Erythroblast (primary cell): ENCODE measurements at regions not wholly inside any gene's neighbourhood (a gene's known extent, or its start where the extent isn't known, plus 50 kb on each side); places are given as distances from the start of the nearest gene placed in this dataset.

Source experiments
- DNase-seq, 2 experiments: peaks; one replicate each; lab custom pipeline; 2025; lab: John Stamatoyannopoulos, UW
- GATA1 ChIP-seq: IDR thresholded peaks from 2 replicates; pipeline ENCODE4 v1.6.1; 2011; ENCODE audit warnings: low read depth, mild to moderate bottlenecking, control low read depth, low read length, moderate library complexity
- POLR2A ChIP-seq: IDR thresholded peaks from 2 replicates; pipeline ENCODE4 v1.6.1; 2011; ENCODE audit warnings: mild to moderate bottlenecking, low read length

- TF ChIP-seq GATA1 (no peak), POLR2A (no peak)
- DNase-seq: no peak
Observed at GRCh38 chr6:21348504-21349195, 244.9 kb upstream of the SOX4 start.

GRCh38 chr6:21349834-21350233, 243.7 kb upstream of the SOX4 start:
- TF ChIP-seq GATA1 (no peak), POLR2A (no peak)
- no peak for DNase-seq

GRCh38 chr6:21350926-21351325, 242.6 kb upstream of the SOX4 start:
- no peak for TF ChIP-seq GATA1
- TF ChIP-seq POLR2A: no peak
- DNase-seq: no peak

GRCh38 chr6:21352131-21352530, 241.4 kb upstream of the SOX4 start:
- DNase-seq: no peak
- TF ChIP-seq GATA1 (no peak), POLR2A (no peak)

- TF ChIP-seq POLR2A (no peak), GATA1 (no peak)
- DNase-seq: no peak
Observed at GRCh38 chr6:21354805-21355238, 238.7 kb upstream of the SOX4 start.

GRCh38 chr6:21355638-21356037, 237.9 kb upstream of the SOX4 start:
- no peak for DNase-seq
- TF ChIP-seq GATA1: no peak
- TF ChIP-seq POLR2A: no peak

- DNase-seq: peak in 1 of 2 experiments; percentile 27
- no peak for TF ChIP-seq GATA1
- no peak for TF ChIP-seq POLR2A
Observed at GRCh38 chr6:21357262-21357661, 236.3 kb upstream of the SOX4 start.

- no peak for TF ChIP-seq GATA1
- TF ChIP-seq POLR2A: no peak
- DNase-seq: no peak
Observed at GRCh38 chr6:21359926-21360325, 233.6 kb upstream of the SOX4 start.

GRCh38 chr6:21360336-21360735, 233.2 kb upstream of the SOX4 start:
- TF ChIP-seq GATA1: no peak
- no peak for TF ChIP-seq POLR2A
- DNase-seq: no peak

- TF ChIP-seq POLR2A: no peak
- TF ChIP-seq GATA1: no peak
- no peak for DNase-seq
Observed at GRCh38 chr6:21367148-21367547, 226.4 kb upstream of the SOX4 start.

GRCh38 chr6:21367649-21368154, 225.8 kb upstream of the SOX4 start:
- TF ChIP-seq POLR2A (no peak), GATA1 (no peak)
- no peak for DNase-seq

- TF ChIP-seq GATA1: no peak
- no peak for TF ChIP-seq POLR2A
- no peak for DNase-seq
Observed at GRCh38 chr6:21371061-21371460, 222.5 kb upstream of the SOX4 start.

GRCh38 chr6:21371676-21372171, 221.8 kb upstream of the SOX4 start:
- DNase-seq: no peak
- TF ChIP-seq GATA1 (no peak), POLR2A (no peak)
